SK-N-DZ (cell line): ENCODE measurements at regions not wholly inside any gene's neighbourhood (a gene's known extent, or its start where the extent isn't known, plus 50 kb on each side); places are given as distances from the start of the nearest gene placed in this dataset.
"Not testable (repeated sequence)": the region's sequence is repeated elsewhere in the genome, so short reads cannot be mapped to it uniquely, and the experiment has no call there.

Source experiments
- DNase-seq: peaks from one replicate; pipeline ENCODE4 v3.0.0-alpha.2; 2015; ENCODE audit warnings: low spot score

- no peak for DNase-seq
Observed at GRCh38 chr12:27863839-27864238, 83.8 kb upstream of the MANSC4 start.

GRCh38 chr12:27861428-27862167, 81.6 kb upstream of the MANSC4 start:
- DNase-seq, result peak; percentile 35

GRCh38 chr12:27859648-27860047, 79.6 kb upstream of the MANSC4 start:
- no peak for DNase-seq

- not testable (repeated sequence) for DNase-seq
Observed at GRCh38 chr12:27857006-27857405, 77.0 kb upstream of the MANSC4 start.

GRCh38 chr12:27852742-27853141, 72.7 kb upstream of the MANSC4 start:
- no peak for DNase-seq
